ENCODE measurements at regions not wholly inside any gene's neighbourhood (a gene's known extent, or its start where the extent isn't known, plus 50 kb on each side); places are given as distances from the start of the nearest gene placed in this dataset.

- TF ChIP-seq CTCF (IDR thresholded peaks at IDR 0.05) (no peak), POLR2A (IDR thresholded peaks at IDR 0.05) (no peak)
These were observed 70.2 kb downstream of the RTL6 start for GRCh38 chr22:44427611-44428470.

All from prostate gland (tissue), 2 donors.